ENCODE measurements at regions not wholly inside any gene's neighbourhood (a gene's known extent, or its start where the extent isn't known, plus 50 kb on each side); places are given as distances from the start of the nearest gene placed in this dataset.

DNA sequence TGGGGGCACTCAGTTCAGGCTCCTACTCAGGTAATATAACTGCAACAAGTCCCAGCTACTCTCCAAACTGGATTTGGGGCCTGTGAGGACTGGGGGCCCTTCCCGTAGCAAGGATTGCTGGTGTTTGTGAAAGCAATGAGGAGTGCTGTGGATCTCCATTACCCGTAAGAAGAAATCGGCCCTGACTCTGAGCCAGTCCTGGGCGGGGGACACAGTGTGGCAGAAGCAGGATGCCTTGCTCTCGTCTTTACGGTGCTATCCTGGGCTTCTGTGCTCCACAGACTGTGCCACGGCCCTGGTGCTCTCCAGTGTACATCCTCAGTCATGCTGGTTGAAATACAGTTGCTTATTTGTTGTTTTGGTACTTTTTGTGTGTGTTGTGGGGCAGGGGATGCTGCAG, 172.9 kb downstream of the NDUFA10 start:
- TF ChIP-seq BCL11A (IDR thresholded peaks at IDR 0.05; ENCODE audit: low read depth, low read length) = no peak
- TF ChIP-seq, protein P1, sequence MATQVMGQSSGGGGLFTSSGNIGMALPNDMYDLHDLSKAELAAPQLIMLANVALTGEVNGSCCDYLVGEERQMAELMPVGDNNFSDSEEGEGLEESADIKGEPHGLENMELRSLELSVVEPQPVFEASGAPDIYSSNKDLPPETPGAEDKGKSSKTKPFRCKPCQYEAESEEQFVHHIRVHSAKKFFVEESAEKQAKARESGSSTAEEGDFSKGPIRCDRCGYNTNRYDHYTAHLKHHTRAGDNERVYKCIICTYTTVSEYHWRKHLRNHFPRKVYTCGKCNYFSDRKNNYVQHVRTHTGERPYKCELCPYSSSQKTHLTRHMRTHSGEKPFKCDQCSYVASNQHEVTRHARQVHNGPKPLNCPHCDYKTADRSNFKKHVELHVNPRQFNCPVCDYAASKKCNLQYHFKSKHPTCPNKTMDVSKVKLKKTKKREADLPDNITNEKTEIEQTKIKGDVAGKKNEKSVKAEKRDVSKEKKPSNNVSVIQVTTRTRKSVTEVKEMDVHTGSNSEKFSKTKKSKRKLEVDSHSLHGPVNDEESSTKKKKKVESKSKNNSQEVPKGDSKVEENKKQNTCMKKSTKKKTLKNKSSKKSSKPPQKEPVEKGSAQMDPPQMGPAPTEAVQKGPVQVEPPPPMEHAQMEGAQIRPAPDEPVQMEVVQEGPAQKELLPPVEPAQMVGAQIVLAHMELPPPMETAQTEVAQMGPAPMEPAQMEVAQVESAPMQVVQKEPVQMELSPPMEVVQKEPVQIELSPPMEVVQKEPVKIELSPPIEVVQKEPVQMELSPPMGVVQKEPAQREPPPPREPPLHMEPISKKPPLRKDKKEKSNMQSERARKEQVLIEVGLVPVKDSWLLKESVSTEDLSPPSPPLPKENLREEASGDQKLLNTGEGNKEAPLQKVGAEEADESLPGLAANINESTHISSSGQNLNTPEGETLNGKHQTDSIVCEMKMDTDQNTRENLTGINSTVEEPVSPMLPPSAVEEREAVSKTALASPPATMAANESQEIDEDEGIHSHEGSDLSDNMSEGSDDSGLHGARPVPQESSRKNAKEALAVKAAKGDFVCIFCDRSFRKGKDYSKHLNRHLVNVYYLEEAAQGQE (IDR thresholded peaks at IDR 0.05; ENCODE audit: low read depth, low read length) = no peak
- TF ChIP-seq EP300 (IDR thresholded peaks at IDR 0.05; ENCODE audit: borderline replicate concordance in 1 of 2, control insufficient read depth in 1 of 2, low read depth in 2 of 2, low read length in 2 of 2) = no peak
- TF ChIP-seq CTCF (IDR thresholded peaks at IDR 0.05 in 2 of 3, conservative IDR thresholded peaks at IDR 0.05 in 1 of 3; ENCODE audit: control insufficient read depth in 2 of 3, extremely low read depth in 1 of 3, insufficient read depth in 1 of 3, low read depth in 3 of 3, low read length in 3 of 3) = no peak
- TF ChIP-seq, protein P2, sequence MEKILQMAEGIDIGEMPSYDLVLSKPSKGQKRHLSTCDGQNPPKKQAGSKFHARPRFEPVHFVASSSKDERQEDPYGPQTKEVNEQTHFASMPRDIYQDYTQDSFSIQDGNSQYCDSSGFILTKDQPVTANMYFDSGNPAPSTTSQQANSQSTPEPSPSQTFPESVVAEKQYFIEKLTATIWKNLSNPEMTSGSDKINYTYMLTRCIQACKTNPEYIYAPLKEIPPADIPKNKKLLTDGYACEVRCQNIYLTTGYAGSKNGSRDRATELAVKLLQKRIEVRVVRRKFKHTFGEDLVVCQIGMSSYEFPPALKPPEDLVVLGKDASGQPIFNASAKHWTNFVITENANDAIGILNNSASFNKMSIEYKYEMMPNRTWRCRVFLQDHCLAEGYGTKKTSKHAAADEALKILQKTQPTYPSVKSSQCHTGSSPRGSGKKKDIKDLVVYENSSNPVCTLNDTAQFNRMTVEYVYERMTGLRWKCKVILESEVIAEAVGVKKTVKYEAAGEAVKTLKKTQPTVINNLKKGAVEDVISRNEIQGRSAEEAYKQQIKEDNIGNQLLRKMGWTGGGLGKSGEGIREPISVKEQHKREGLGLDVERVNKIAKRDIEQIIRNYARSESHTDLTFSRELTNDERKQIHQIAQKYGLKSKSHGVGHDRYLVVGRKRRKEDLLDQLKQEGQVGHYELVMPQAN (conservative IDR thresholded peaks at IDR 0.05) = no peak
- no peak for TF ChIP-seq ZBTB11 (CRISPR knock-in tag; IDR thresholded peaks at IDR 0.05)
- no peak for TF ChIP-seq USF1 (IDR thresholded peaks at IDR 0.05; ENCODE audit: borderline replicate concordance, extremely low read length, insufficient read depth, low read depth, low read length)
- TF ChIP-seq CEBPZ (IDR thresholded peaks at IDR 0.05; ENCODE audit: low read depth, low read length) = no peak
- TF ChIP-seq, protein P3, sequence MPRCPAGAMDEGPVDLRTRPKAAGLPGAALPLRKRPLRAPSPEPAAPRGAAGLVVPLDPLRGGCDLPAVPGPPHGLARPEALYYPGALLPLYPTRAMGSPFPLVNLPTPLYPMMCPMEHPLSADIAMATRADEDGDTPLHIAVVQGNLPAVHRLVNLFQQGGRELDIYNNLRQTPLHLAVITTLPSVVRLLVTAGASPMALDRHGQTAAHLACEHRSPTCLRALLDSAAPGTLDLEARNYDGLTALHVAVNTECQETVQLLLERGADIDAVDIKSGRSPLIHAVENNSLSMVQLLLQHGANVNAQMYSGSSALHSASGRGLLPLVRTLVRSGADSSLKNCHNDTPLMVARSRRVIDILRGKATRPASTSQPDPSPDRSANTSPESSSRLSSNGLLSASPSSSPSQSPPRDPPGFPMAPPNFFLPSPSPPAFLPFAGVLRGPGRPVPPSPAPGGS (IDR thresholded peaks at IDR 0.05; ENCODE audit: borderline replicate concordance, insufficient read depth, low read depth, low read length, poor library complexity, severe bottlenecking) = no peak

Data from GM12878 (cell line).